Colonic mucosa (tissue), 4 donors: ENCODE measurements at regions not wholly inside any gene's neighbourhood (a gene's known extent, or its start where the extent isn't known, plus 50 kb on each side); places are given as distances from the start of the nearest gene placed in this dataset.

Experiments used
- DNase-seq: peaks from one replicate; pipeline ENCODE4 v3.0.0-alpha.2; 2020
- H3K27ac ChIP-seq: fragments of 200-600 bp; one replicate; pipeline ENCODE4 v1.8.0; 2021
- H3K27me3 ChIP-seq: fragments of 200-600 bp; one replicate; pipeline ENCODE4 v1.8.0; 2021
- H3K36me3 ChIP-seq: fragments of 200-600 bp; one replicate; pipeline ENCODE4 v1.8.0; 2021
- H3K4me1 ChIP-seq: fragments of 200-600 bp; one replicate; pipeline ENCODE4 v1.8.0; 2021; ENCODE audit warnings: mild to moderate bottlenecking
- H3K4me3 ChIP-seq: fragments of 200-600 bp; one replicate; pipeline ENCODE4 v1.8.0; 2021
- H3K9ac ChIP-seq, 2 donors: one replicate each; pipeline ENCODE4 v1.7.0; 2013; ENCODE audit warnings: control low read depth in 2 of 2, low read depth in 2 of 2, low read length in 2 of 2
- H3K9me3 ChIP-seq: fragments of 200-600 bp; one replicate; pipeline ENCODE4 v1.8.0; 2021
- CTCF ChIP-seq: fragments of 200-600 bp; IDR thresholded peaks from one replicate; pipeline ENCODE4 v1.8.0; 2022; ENCODE audit warnings: antibody characterized with exemption, mild to moderate bottlenecking
- intact Hi-C: fragments of 100-400 bp; cut with DNase I; formaldehyde crosslinking; loops from one replicate; pipeline ENCODE4 v1.14.1; 2022
- donor health status: healthy.
- donor health status: DM: no; HTN: no; CAD: no.
- donor health status: DM: no; HTN: no; CAD: no.

GRCh38 chr6:125354649-125355048 lies 52.9 kb upstream of the HDDC2 start:
- no peak overlapping the region for H3K9ac ChIP-seq
- no peaks in the 10 kb centered on the region for H3K9me3 ChIP-seq
- H3K27me3 ChIP-seq, result peaks cover 3% of the 10 kb centered on the region
- no peak for TF ChIP-seq CTCF
- intact Hi-C loops, result no loop called here
- H3K4me3 ChIP-seq, result no peak overlapping the region
- H3K27ac ChIP-seq, result no peak overlapping the region
- no peaks in the 10 kb centered on the region for H3K36me3 ChIP-seq
- H3K4me1 ChIP-seq, result no peaks in the 10 kb centered on the region
- DNase-seq, result no peak

GRCh38 chr6:125356884-125357283 lies 55.1 kb upstream of the HDDC2 start:
- H3K27me3 ChIP-seq, result peaks cover 3% of the 10 kb centered on the region
- no peak for DNase-seq
- no peak overlapping the region for H3K9ac ChIP-seq
- no peaks in the 10 kb centered on the region for H3K4me1 ChIP-seq
- intact Hi-C loops, result no loop called here
- H3K36me3 ChIP-seq, result no peaks in the 10 kb centered on the region
- no peak overlapping the region for H3K27ac ChIP-seq
- no peak for TF ChIP-seq CTCF
- H3K4me3 ChIP-seq, result no peak overlapping the region
- no peaks in the 10 kb centered on the region for H3K9me3 ChIP-seq

GRCh38 chr6:125357515-125358256 lies 55.9 kb upstream of the HDDC2 start:
- Histone ChIP-seq H3K9me3 (no peaks in the 10 kb centered on the region), H3K4me1 (no peaks in the 10 kb centered on the region), H3K9ac (no peak overlapping the region), H3K36me3 (no peaks in the 10 kb centered on the region), H3K4me3 (no peak overlapping the region), H3K27me3 (peaks cover 7% of the 10 kb centered on the region), H3K27ac (no peak overlapping the region)
- no peak for DNase-seq
- intact Hi-C loops, result no loop called here
- TF ChIP-seq CTCF, result no peak

- intact Hi-C loops, result no loop called here
- Histone ChIP-seq H3K4me1 (no peaks in the 10 kb centered on the region), H3K36me3 (no peaks in the 10 kb centered on the region), H3K9ac (no peak overlapping the region), H3K4me3 (no peak overlapping the region), H3K27ac (no peak overlapping the region), H3K27me3 (peaks cover 19% of the 10 kb centered on the region), H3K9me3 (no peaks in the 10 kb centered on the region)
- no peak for DNase-seq
- TF ChIP-seq CTCF, result no peak
These were observed 57.1 kb upstream of the HDDC2 start for GRCh38 chr6:125358898-125359297.

- H3K27me3 ChIP-seq, result peaks cover 17% of the 10 kb centered on the region
- no peaks in the 10 kb centered on the region for H3K9me3 ChIP-seq
- no peak for DNase-seq
- intact Hi-C loops, result no loop called here
- H3K27ac ChIP-seq, result no peak overlapping the region
- TF ChIP-seq CTCF, result no peak
- H3K9ac ChIP-seq, result no peak overlapping the region
- no peaks in the 10 kb centered on the region for H3K4me1 ChIP-seq
- H3K4me3 ChIP-seq, result no peak overlapping the region
- H3K36me3 ChIP-seq, result no peaks in the 10 kb centered on the region
These were observed 60.1 kb upstream of the HDDC2 start for GRCh38 chr6:125361868-125362267.
